ENCODE measurements at regions not wholly inside any gene's neighbourhood (a gene's known extent, or its start where the extent isn't known, plus 50 kb on each side); places are given as distances from the start of the nearest gene placed in this dataset.
"Not testable (repeated sequence)": the region's sequence is repeated elsewhere in the genome, so short reads cannot be mapped to it uniquely, and the experiment has no call there.

- 86 to 89% (median 86%) methylated on average over 8 of the region's 8 CpGs for WGBS, 5 donors
- H3K36me3 ChIP-seq = no peaks in the 10 kb centered on the region
- peaks cover 0 to 5% (median 0%) of the 10 kb centered on the region in 4 donors for H3K9me3 ChIP-seq
- H3K27me3 ChIP-seq = no peaks in the 10 kb centered on the region
- H3K27ac ChIP-seq = no peak overlapping the region
- no peak overlapping the region for H3K4me3 ChIP-seq
- DNase-seq = no peak
- TF ChIP-seq POLR2A (IDR thresholded peaks at IDR 0.05) = no peak
- no peak for TF ChIP-seq EP300 (IDR thresholded peaks at IDR 0.05)
- no peak for TF ChIP-seq POLR2AphosphoS5 (IDR thresholded peaks at IDR 0.05)
- intact Hi-C loops (cut with DNase I; ENCODE audit: low total_unique reads) = no loop called here
- H3K4me1 ChIP-seq = no peaks in the 10 kb centered on the region
Observed at GRCh38 chr2:182606728-182607681, 109.1 kb upstream of the DNAJC10 start.

- Histone ChIP-seq H3K4me1 (no peaks in the 10 kb centered on the region), H3K27ac (no peak overlapping the region), H3K9me3 (peaks cover 0 to 5% (median 0%) of the 10 kb centered on the region in 4 donors), H3K36me3 (no peaks in the 10 kb centered on the region), H3K4me3 (no peak overlapping the region), H3K27me3 (no peaks in the 10 kb centered on the region)
- DNase-seq = no peak
- WGBS, 5 donors = 93 to 96% (median 95%) methylated on average over 21 to 47 of the region's 48 CpGs
- intact Hi-C loops (cut with DNase I; ENCODE audit: low total_unique reads) = no loop called here
- TF ChIP-seq CTCF (IDR thresholded peaks at IDR 0.05) (no peak), POLR2AphosphoS5 (IDR thresholded peaks at IDR 0.05) (no peak), EP300 (IDR thresholded peaks at IDR 0.05) (no peak), POLR2A (IDR thresholded peaks at IDR 0.05) (no peak)
Observed at GRCh38 chr2:182608181-182608845, 107.7 kb upstream of the DNAJC10 start.

GRCh38 chr2:182609005-182609404 is 107.1 kb upstream of the DNAJC10 start:
- H3K27me3 ChIP-seq; H3K36me3 ChIP-seq; H3K27ac ChIP-seq; H3K4me1 ChIP-seq; H3K4me3 ChIP-seq; intact Hi-C loops (cut with DNase I; ENCODE audit: low total_unique reads); DNase-seq; H3K9me3 ChIP-seq: not testable (repeated sequence)
- WGBS, 5 donors = 88 to 92% (median 90%) methylated on average over 4 of the region's 4 CpGs

- TF ChIP-seq POLR2AphosphoS5 (IDR thresholded peaks at IDR 0.05) (no peak), EP300 (IDR thresholded peaks at IDR 0.05) (no peak), CTCF (IDR thresholded peaks at IDR 0.05) (no peak), POLR2A (IDR thresholded peaks at IDR 0.05) (no peak)
- Histone ChIP-seq H3K4me3 (no peak overlapping the region), H3K4me1 (no peaks in the 10 kb centered on the region), H3K27ac (no peak overlapping the region), H3K27me3 (no peaks in the 10 kb centered on the region), H3K36me3 (no peaks in the 10 kb centered on the region), H3K9me3 (peaks cover 0 to 5% (median 0%) of the 10 kb centered on the region in 4 donors)
- DNase-seq = no peak
- intact Hi-C loops (cut with DNase I; ENCODE audit: low total_unique reads) = no loop called here
- 75 to 83% (median 81%) methylated on average over 2 of the region's 2 CpGs for WGBS, 5 donors
Observed at GRCh38 chr2:182610231-182610630, 105.8 kb upstream of the DNAJC10 start.

- TF ChIP-seq EP300 (IDR thresholded peaks at IDR 0.05) = no peak
- no peak for TF ChIP-seq CTCF (IDR thresholded peaks at IDR 0.05)
- TF ChIP-seq POLR2AphosphoS5 (IDR thresholded peaks at IDR 0.05) = no peak
- TF ChIP-seq POLR2A (IDR thresholded peaks at IDR 0.05) = no peak
- WGBS, 5 donors = 88 to 96% (median 92%) methylated on average over 3 of the region's 3 CpGs
- intact Hi-C loops (cut with DNase I; ENCODE audit: low total_unique reads) = no loop called here
- no peak for DNase-seq
- Histone ChIP-seq H3K27me3 (no peaks in the 10 kb centered on the region), H3K27ac (no peak overlapping the region), H3K4me3 (no peak overlapping the region), H3K36me3 (no peaks in the 10 kb centered on the region), H3K9me3 (peaks cover 0 to 5% (median 0%) of the 10 kb centered on the region in 4 donors), H3K4me1 (no peaks in the 10 kb centered on the region)
Observed at GRCh38 chr2:182611009-182611408, 105.0 kb upstream of the DNAJC10 start.

All from stomach (tissue), 8 donors.